ENCODE measurements at regions not wholly inside any gene's neighbourhood (a gene's known extent, or its start where the extent isn't known, plus 50 kb on each side); places are given as distances from the start of the nearest gene placed in this dataset.

GRCh38 chr12:68420225-68421010 is 88.3 kb upstream of the MDM1 start:
- H3K4me3 ChIP-seq (ENCODE audit: low read depth, low read length), result no peak overlapping the region
- no peak for DNase-seq (ENCODE audit: low read depth)
- TF ChIP-seq, protein P1, sequence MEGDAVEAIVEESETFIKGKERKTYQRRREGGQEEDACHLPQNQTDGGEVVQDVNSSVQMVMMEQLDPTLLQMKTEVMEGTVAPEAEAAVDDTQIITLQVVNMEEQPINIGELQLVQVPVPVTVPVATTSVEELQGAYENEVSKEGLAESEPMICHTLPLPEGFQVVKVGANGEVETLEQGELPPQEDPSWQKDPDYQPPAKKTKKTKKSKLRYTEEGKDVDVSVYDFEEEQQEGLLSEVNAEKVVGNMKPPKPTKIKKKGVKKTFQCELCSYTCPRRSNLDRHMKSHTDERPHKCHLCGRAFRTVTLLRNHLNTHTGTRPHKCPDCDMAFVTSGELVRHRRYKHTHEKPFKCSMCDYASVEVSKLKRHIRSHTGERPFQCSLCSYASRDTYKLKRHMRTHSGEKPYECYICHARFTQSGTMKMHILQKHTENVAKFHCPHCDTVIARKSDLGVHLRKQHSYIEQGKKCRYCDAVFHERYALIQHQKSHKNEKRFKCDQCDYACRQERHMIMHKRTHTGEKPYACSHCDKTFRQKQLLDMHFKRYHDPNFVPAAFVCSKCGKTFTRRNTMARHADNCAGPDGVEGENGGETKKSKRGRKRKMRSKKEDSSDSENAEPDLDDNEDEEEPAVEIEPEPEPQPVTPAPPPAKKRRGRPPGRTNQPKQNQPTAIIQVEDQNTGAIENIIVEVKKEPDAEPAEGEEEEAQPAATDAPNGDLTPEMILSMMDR (IDR thresholded peaks at IDR 0.05; ENCODE audit: insufficient read depth, low read depth, low read length, missing control alignments), result no peak

DNA sequence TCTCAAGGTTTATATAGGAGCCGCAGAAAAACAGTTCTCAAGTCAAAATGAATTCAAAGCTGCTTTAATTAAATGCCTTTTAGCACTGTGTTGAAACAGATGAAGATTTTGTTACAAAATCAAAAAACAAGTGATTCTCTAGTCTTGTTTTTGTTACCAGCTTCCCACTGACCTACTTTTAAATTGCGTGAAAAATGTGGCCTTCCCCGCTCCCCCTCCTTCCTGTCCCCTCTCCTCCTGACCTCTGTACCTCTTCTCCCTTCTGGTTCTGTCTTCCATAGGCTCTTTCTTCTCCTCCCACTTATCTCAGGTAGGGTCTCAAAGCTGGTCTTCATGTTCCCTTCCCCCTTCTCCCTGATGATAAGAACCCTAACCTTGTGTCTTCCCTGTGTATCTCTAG is 90.0 kb upstream of the MDM1 start:
- no peak overlapping the region for H3K4me3 ChIP-seq (ENCODE audit: low read depth, low read length)
- DNase-seq (ENCODE audit: low read depth), result no peak
- TF ChIP-seq, protein P1 (IDR thresholded peaks at IDR 0.05; ENCODE audit: insufficient read depth, low read depth, low read length, missing control alignments), result no peak

DNA sequence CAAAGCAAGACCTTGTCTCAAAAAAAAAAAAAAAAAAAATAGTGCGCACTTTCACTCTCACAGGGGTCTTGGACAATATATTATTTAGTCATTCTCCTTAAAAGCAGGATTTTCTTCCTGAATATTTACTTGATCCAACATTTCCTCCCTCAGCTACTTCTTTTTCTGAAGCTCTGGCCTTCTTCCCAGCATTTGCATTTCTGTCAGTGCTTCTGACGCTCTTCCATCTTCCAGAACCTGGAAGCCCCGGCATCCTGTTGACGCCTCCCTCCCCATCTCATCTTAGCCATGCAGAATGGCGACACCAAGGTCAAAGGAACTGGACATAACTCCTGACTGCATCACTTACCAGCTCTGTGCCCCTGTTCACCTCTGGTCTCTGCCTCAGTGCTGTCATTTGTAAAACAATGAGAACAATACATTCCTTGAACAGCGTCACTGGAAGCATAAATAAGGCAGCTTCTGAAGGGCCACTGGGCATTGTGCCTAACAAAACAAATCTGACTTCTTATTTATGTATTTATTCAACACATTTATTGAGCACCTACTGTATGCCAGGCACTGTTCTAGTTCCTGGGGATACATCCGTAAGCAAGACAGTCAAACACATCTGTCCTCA is 90.9 kb upstream of the MDM1 start:
- no peak overlapping the region for H3K4me3 ChIP-seq (ENCODE audit: low read depth, low read length)
- no peak for DNase-seq (ENCODE audit: low read depth)
- TF ChIP-seq, protein P1 (IDR thresholded peaks at IDR 0.05; ENCODE audit: insufficient read depth, low read depth, low read length, missing control alignments), result no peak

- DNase-seq (ENCODE audit: low read depth), result no peak
- TF ChIP-seq, protein P1 (IDR thresholded peaks at IDR 0.05; ENCODE audit: insufficient read depth, low read depth, low read length, missing control alignments), result no peak
- H3K4me3 ChIP-seq (ENCODE audit: low read depth, low read length), result no peak overlapping the region
Measured at GRCh38 chr12:68425998-68426397, 93.8 kb upstream of the MDM1 start.

- no peak overlapping the region for H3K4me3 ChIP-seq (ENCODE audit: low read depth, low read length)
- TF ChIP-seq, protein P1 (IDR thresholded peaks at IDR 0.05; ENCODE audit: insufficient read depth, low read depth, low read length, missing control alignments), result no peak
- DNase-seq (ENCODE audit: low read depth), result no peak
Measured at GRCh38 chr12:68428211-68428610, 96.0 kb upstream of the MDM1 start.

DNA sequence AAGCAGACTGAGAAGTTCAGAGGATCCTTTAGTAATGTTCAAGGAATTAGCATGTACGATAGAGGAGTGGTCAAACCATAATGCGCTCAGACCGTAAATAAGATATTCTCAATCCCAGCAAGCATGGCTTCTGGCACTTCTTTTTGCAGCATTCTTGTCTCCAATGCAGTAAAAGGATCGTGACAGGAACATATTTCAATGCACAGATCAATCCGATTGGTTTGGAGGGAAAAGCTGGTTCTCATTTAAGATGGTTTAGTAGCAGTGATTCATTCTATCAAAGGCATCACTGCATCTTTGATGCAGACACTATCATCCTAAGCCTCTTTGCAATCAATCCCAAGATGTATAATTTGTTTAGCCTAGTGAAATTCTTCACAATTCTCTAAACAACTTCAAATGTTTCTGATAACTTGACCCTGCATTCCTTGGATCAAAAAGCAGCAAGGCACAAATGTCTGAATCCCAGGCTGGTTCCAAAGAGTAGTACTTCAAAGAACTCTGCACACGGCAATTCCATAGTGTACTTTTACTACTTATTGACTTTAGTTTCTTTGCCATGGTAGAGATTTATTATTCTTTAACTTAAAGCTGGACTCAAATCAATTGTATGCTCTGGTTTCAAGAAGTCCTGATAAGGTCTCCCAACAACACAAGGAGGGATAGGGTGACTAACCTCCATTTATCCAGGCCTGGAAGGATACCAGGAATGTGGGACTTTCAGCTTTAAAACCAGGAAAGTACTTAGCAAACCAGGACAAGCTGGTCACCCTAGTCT is 96.8 kb upstream of the MDM1 start:
- no peak overlapping the region for H3K4me3 ChIP-seq (ENCODE audit: low read depth, low read length)
- TF ChIP-seq, protein P1 (IDR thresholded peaks at IDR 0.05; ENCODE audit: insufficient read depth, low read depth, low read length, missing control alignments), result no peak
- no peak for DNase-seq (ENCODE audit: low read depth)
